K562 (cell line): ENCODE measurements at regions not wholly inside any gene's neighbourhood (a gene's known extent, or its start where the extent isn't known, plus 50 kb on each side); places are given as distances from the start of the nearest gene placed in this dataset.

Experiments
- ATAC-seq: fragments of 200-7000 bp; cut with Tn5 transposase; 3 replicates; pipeline ENCODE4 v1.9.1; 2020; ENCODE audit warnings: moderate library complexity
- BruUV-seq: library from RNA; stranded (reverse); fragments of 400-500 nt; replicated peaks from 2 replicates; lab custom pipeline; 2021; lab: Mats Ljungman, UMichigan
- CTCF ChIA-PET: fragments of 300-600 bp; formaldehyde crosslinking; extraction: SDS; loops from one replicate; lab custom pipeline; 2021; ENCODE audit warnings: low intra/inter-chr PET ratio; lab: Yijun Ruan, JAX
- POLR2A ChIA-PET: fragments of 300-600, 350-650 bp; sonication (Branson Sonifier 250); formaldehyde crosslinking; extraction: SDS; loops from one replicate; lab custom pipeline; 2021; ENCODE audit warnings: antibody characterized with exemption, inconsistent platforms; lab: Yijun Ruan, JAX
- DNase-seq, 4 experiments: peaks; one replicate each; pipeline versions ENCODE4 v3.0.0 to v3.0.0-alpha.2; 2011 to 2018; ENCODE audit warnings: low spot score in 3 of 4, mixed read lengths in 3 of 4; ENCODE audit errors: extremely low read depth in 1 of 4
- FAIRE-seq: peaks from 2 replicates; lab custom pipeline; 2011; peaks lifted over from hg19 to GRCh38; lab: Jason Lieb, UNC
- H2AFZ ChIP-seq: 2 replicates; pipeline ENCODE4 v1.6.0; 2011; ENCODE audit warnings: low read depth, low read length, control low read depth, inconsistent platforms
- H3K27ac ChIP-seq: fragments of 200-600 bp; 3 replicates; pipeline ENCODE4 v1.8.0; 2011; ENCODE audit warnings: low read depth, mild to moderate bottlenecking, control low read depth, inconsistent platforms, low read length, moderate library complexity, mixed read lengths; ENCODE audit errors: extremely low read depth
- H3K27me3 ChIP-seq, 2 experiments: fragments of 300-600 bp in 1 of 2; 2 replicates in 1 of 2; 3 replicates in 1 of 2; pipeline versions ENCODE4 v1.6.0 to v1.8.0; 2011; ENCODE audit warnings: inconsistent platforms in 2 of 2, low read length in 2 of 2, mild to moderate bottlenecking in 1 of 2, mixed read lengths in 1 of 2, moderate library complexity in 1 of 2; ENCODE audit not compliant: control insufficient read depth in 2 of 2, insufficient read depth in 2 of 2
- H3K36me3 ChIP-seq: fragments of 300-600 bp; 3 replicates; pipeline ENCODE4 v1.8.0; 2011; ENCODE audit warnings: mild to moderate bottlenecking, low read length, inconsistent platforms; ENCODE audit not compliant: control insufficient read depth, insufficient read depth
- H3K4me1 ChIP-seq, 2 experiments: fragments of 200-600 bp in 1 of 2; replicated peaks in 1 of 2; 2 replicates in 1 of 2; 3 replicates in 1 of 2; pipeline versions ENCODE4 v1.5.1 to v1.8.0; 2011; ENCODE audit warnings: inconsistent platforms in 2 of 2, low read length in 2 of 2, mild to moderate bottlenecking in 1 of 2, mixed read lengths in 1 of 2, moderate library complexity in 1 of 2; ENCODE audit not compliant: control insufficient read depth in 2 of 2, insufficient read depth in 2 of 2
- H3K4me2 ChIP-seq: 2 replicates; pipeline ENCODE4 v1.6.1; 2011; ENCODE audit warnings: low read length, control low read depth, inconsistent platforms, mixed read lengths; ENCODE audit not compliant: insufficient read depth
- H3K4me3 ChIP-seq: fragments of 200-600 bp; sonication (generic), shearing (Covaris generic); 2 replicates; pipeline ENCODE4 v1.5.1; 2016; ENCODE audit warnings: control low read depth, inconsistent platforms
- H3K79me2 ChIP-seq: fragments of 200-600 bp; 3 replicates; pipeline ENCODE4 v1.8.0; 2011; ENCODE audit warnings: low read length, inconsistent platforms; ENCODE audit not compliant: control insufficient read depth, insufficient read depth
- H3K9ac ChIP-seq, 2 experiments: 2 replicates each; pipeline versions ENCODE4 v1.6.0 to v1.6.1; 2011; ENCODE audit warnings: low read depth in 2 of 2, low read length in 2 of 2, control low read depth in 1 of 2, inconsistent platforms in 1 of 2, mild to moderate bottlenecking in 1 of 2, mixed read lengths in 1 of 2; ENCODE audit not compliant: insufficient read depth in 1 of 2
- H3K9me1 ChIP-seq: one replicate; pipeline ENCODE4 v1.6.0; 2011; ENCODE audit warnings: inconsistent platforms, mild to moderate bottlenecking, low read length, moderate library complexity; ENCODE audit not compliant: control insufficient read depth, insufficient read depth
- H3K9me3 ChIP-seq: replicated peaks from 2 replicates; pipeline ENCODE4 v1.5.1; 2011; ENCODE audit warnings: low read depth, low read length, inconsistent platforms; ENCODE audit not compliant: control insufficient read depth, insufficient read depth
- H4K20me1 ChIP-seq: replicated peaks from 2 replicates; pipeline ENCODE4 v1.6.1; 2011; ENCODE audit warnings: low read length, inconsistent platforms, mixed read lengths; ENCODE audit not compliant: control insufficient read depth, insufficient read depth
- HEY1 ChIP-seq: fragments of 250-450 bp; sonication (Bioruptor Pico); IDR thresholded peaks from 2 replicates; pipeline ENCODE4 v1.5.0; 2020; ENCODE audit warnings: mild to moderate bottlenecking, moderate library complexity, borderline replicate concordance
- HLTF ChIP-seq: fragments of 450-650 bp; IDR thresholded peaks from 2 replicates; pipeline ENCODE4 v1.6.1; 2016
- HSF4 ChIP-seq: fragments of 250-450 bp; sonication (Bioruptor Pico); IDR thresholded peaks from 2 replicates; pipeline ENCODE4 v2.1.2; 2022; ENCODE audit warnings: mild to moderate bottlenecking, moderate library complexity, borderline replicate concordance
- MBD1 ChIP-seq: fragments of 250-450 bp; sonication (Bioruptor Pico); IDR thresholded peaks from 2 replicates; pipeline ENCODE4 v1.8.0; 2022; ENCODE audit warnings: inconsistent platforms
- PHF20 ChIP-seq: fragments of 450-650 bp; IDR thresholded peaks from 2 replicates; pipeline ENCODE4 v1.6.1; 2018; ENCODE audit not compliant: partially characterized antibody
- RBM25 ChIP-seq: fragments of 200-400 bp; formaldehyde crosslinking; IDR thresholded peaks from 2 replicates; pipeline ENCODE4 v1.6.1; 2018; ENCODE audit warnings: low read length, low read depth, moderate library complexity; ENCODE audit not compliant: severe bottlenecking
- TCFL5 ChIP-seq: fragments of 250-450 bp; sonication (Bioruptor Pico); conservative IDR thresholded peaks from 2 replicates; pipeline ENCODE4 v1.6.1; 2021; ENCODE audit warnings: mild to moderate bottlenecking, moderate library complexity, matching md5 sums
- ZBTB12 ChIP-seq: fragments of 250-450 bp; sonication (Bioruptor Pico); IDR thresholded peaks from 2 replicates; pipeline ENCODE4 v1.4.0; 2020
- ZBTB43 ChIP-seq: sonication (generic); formaldehyde crosslinking; IDR thresholded peaks from 2 replicates; pipeline ENCODE4 v1.8.0; 2023; ENCODE audit warnings: mild to moderate bottlenecking, missing genetic modification reagents
- ZNF668 ChIP-seq: fragments of 250-450 bp; sonication (Bioruptor Pico); IDR thresholded peaks from 2 replicates; pipeline ENCODE4 v1.8.0; 2022; ENCODE audit warnings: mild to moderate bottlenecking, inconsistent platforms
- ZNF717 ChIP-seq: fragments of 250-450 bp; sonication (Bioruptor Pico); IDR thresholded peaks from 2 replicates; pipeline ENCODE4 v1.5.0; 2021
- WGBS: fragments of 100-300 bp; shearing (Covaris generic); methylation state at CpG from one replicate; pipeline ENCODE4 v1.1.6; 2016; ENCODE audit warnings: low coverage, mixed read lengths; ENCODE audit not compliant: insufficient coverage; ENCODE audit errors: missing lambda C conversion rate; 5-methylcytosine and 5-hydroxymethylcytosine counted together
- in situ Hi-C: fragments of 300-500 bp; cut with MboI; formaldehyde crosslinking; loops from 4 replicates; pipeline ENCODE4 v1.15.0; 2018; ENCODE audit warnings: inconsistent platforms, mixed read lengths
- intact Hi-C: fragments of 100-400 bp; cut with micrococcal nuclease; formaldehyde crosslinking; loops from 2 replicates; pipeline ENCODE4 v1.14.2; 2022
- TF ChIP-seq, protein P1 (sequence below): fragments of 250-450 bp; sonication (Bioruptor Pico); IDR thresholded peaks from 2 replicates; pipeline ENCODE4 v1.5.0; 2021

GRCh38 chr1:115437196-115437595 is 99.1 kb upstream of the NGF start:
- BruUV-seq, result no TSS peak
- Histone ChIP-seq H3K4me3 (no peak overlapping the region), H2AFZ (no peak overlapping the region), H3K9me1 (no peaks in the 10 kb centered on the region), H3K79me2 (no peaks in the 10 kb centered on the region), H3K36me3 (no peaks in the 10 kb centered on the region), H3K4me1 (no peaks in the 10 kb centered on the region), H3K27me3 (no peaks in the 10 kb centered on the region; a peak in 1 of 5 replicates), H3K9ac (no peak overlapping the region), H4K20me1 (no peaks in the 10 kb centered on the region), H3K27ac (no peak overlapping the region), H3K9me3 (no peaks in the 10 kb centered on the region), H3K4me2 (no peak overlapping the region)
- in situ Hi-C loops (no loop called here), intact Hi-C loops (no loop called here)
- CTCF ChIA-PET, result interaction anchor here (1.0 kb wide), 1 partner anchor 298 kb away, joined by 4 read pairs; no protein-coding TSS in a partner anchor
- FAIRE-seq (no peak), ATAC-seq (no peak), DNase-seq (no peak)
- WGBS, result under 1% methylated on average over 7 of the region's 7 CpGs
- no peak for TF ChIP-seq RBM25
- no peak for TF ChIP-seq ZNF668
- TF ChIP-seq, protein P1, sequence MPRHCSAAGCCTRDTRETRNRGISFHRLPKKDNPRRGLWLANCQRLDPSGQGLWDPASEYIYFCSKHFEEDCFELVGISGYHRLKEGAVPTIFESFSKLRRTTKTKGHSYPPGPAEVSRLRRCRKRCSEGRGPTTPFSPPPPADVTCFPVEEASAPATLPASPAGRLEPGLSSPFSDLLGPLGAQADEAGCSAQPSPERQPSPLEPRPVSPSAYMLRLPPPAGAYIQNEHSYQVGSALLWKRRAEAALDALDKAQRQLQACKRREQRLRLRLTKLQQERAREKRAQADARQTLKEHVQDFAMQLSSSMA (CRISPR knock-in tag), result no peak
- POLR2A ChIA-PET, result no interaction called here

- no peak for DNase-seq
- Histone ChIP-seq H3K79me2 (no peaks in the 10 kb centered on the region), H3K9me1 (no peaks in the 10 kb centered on the region), H3K9me3 (no peaks in the 10 kb centered on the region), H4K20me1 (no peaks in the 10 kb centered on the region), H3K4me1 (no peaks in the 10 kb centered on the region; a peak in 1 of 5 replicates), H3K4me2 (no peak overlapping the region), H3K27me3 (no peaks in the 10 kb centered on the region; a peak in 1 of 5 replicates), H3K36me3 (no peaks in the 10 kb centered on the region), H3K4me3 (no peak overlapping the region), H2AFZ (no peak overlapping the region), H3K9ac (no peak overlapping the region), H3K27ac (no peak overlapping the region)
- TF ChIP-seq HLTF (no peak), PHF20 (no peak), MBD1 (CRISPR knock-in tag) (no peak), ZNF717 (CRISPR knock-in tag) (no peak), ZBTB43 (CRISPR knock-in tag) (no peak), TCFL5 (CRISPR knock-in tag) (no peak), HEY1 (CRISPR knock-in tag) (no peak), HSF4 (CRISPR knock-in tag) (no peak), ZBTB12 (CRISPR knock-in tag) (no peak)
- FAIRE-seq, result no peak
- no peak for ATAC-seq
- intact Hi-C loops, result no loop called here
- ChIA-PET POLR2A (no interaction called here), CTCF (no interaction called here)
- BruUV-seq, result no TSS peak
- in situ Hi-C loops, result no loop called here
Observed at GRCh38 chr1:115436596-115436995, 98.5 kb upstream of the NGF start.
